Renal pelvis (tissue), 1 donor: ENCODE measurements at regions not wholly inside any gene's neighbourhood (a gene's known extent, or its start where the extent isn't known, plus 50 kb on each side); places are given as distances from the start of the nearest gene placed in this dataset.
"Not testable (repeated sequence)": the region's sequence is repeated elsewhere in the genome, so short reads cannot be mapped to it uniquely, and the experiment has no call there.

Experiments
- DNase-seq: peaks from one replicate; pipeline ENCODE4 v3.0.0-alpha.2; 2013

- not testable (repeated sequence) for DNase-seq
Observed at GRCh38 chr3:192968901-192969300, 51.2 kb upstream of the MB21D2 start.

GRCh38 chr3:192980632-192981031 is 63.0 kb upstream of the MB21D2 start:
- DNase-seq: no peak

GRCh38 chr3:192986379-192986778 is 68.7 kb upstream of the MB21D2 start:
- no peak for DNase-seq

GRCh38 chr3:192991356-192991755 is 73.7 kb upstream of the MB21D2 start:
- no peak for DNase-seq

- DNase-seq: no peak
Observed at GRCh38 chr3:192992361-192992760, 74.7 kb upstream of the MB21D2 start.

- DNase-seq: no peak
Observed at GRCh38 chr3:192993411-192993810, 75.8 kb upstream of the MB21D2 start.

- not testable (repeated sequence) for DNase-seq
Observed at GRCh38 chr3:193001113-193001512, 83.5 kb upstream of the MB21D2 start.

- DNase-seq: not testable (repeated sequence)
Observed at GRCh38 chr3:193003624-193004023, 86.0 kb upstream of the MB21D2 start.

- DNase-seq: no peak
Observed at GRCh38 chr3:193008654-193009053, 91.0 kb upstream of the MB21D2 start.

- no peak for DNase-seq
Observed at GRCh38 chr3:193010191-193010590, 92.5 kb upstream of the MB21D2 start.

GRCh38 chr3:193011958-193012357 is 94.3 kb upstream of the MB21D2 start:
- DNase-seq: no peak

- no peak for DNase-seq
Observed at GRCh38 chr3:193014902-193015301, 97.2 kb upstream of the MB21D2 start.

- no peak for DNase-seq
Observed at GRCh38 chr3:193016437-193016901, 98.8 kb upstream of the MB21D2 start.

GRCh38 chr3:193021506-193022010 is 103.9 kb upstream of the MB21D2 start:
- DNase-seq: no peak

GRCh38 chr3:193023218-193023617 is 105.6 kb upstream of the MB21D2 start:
- DNase-seq: no peak

- no peak for DNase-seq
Observed at GRCh38 chr3:193028258-193028657, 110.6 kb upstream of the MB21D2 start.

- no peak for DNase-seq
Observed at GRCh38 chr3:193029800-193030199, 112.1 kb upstream of the MB21D2 start.

- no peak for DNase-seq
Observed at GRCh38 chr3:193030276-193030675, 112.6 kb upstream of the MB21D2 start.

GRCh38 chr3:193031911-193032310 is 114.3 kb upstream of the MB21D2 start:
- no peak for DNase-seq

GRCh38 chr3:193033226-193033780 is 115.6 kb upstream of the MB21D2 start:
- no peak for DNase-seq

GRCh38 chr3:193037828-193038227 is 120.2 kb upstream of the MB21D2 start:
- DNase-seq: not testable (repeated sequence)

- DNase-seq: no peak
Observed at GRCh38 chr3:193039058-193039457, 121.4 kb upstream of the MB21D2 start.

- DNase-seq: no peak
Observed at GRCh38 chr3:193040836-193041672, 123.4 kb upstream of the MB21D2 start.
